K562 (cell line): ENCODE measurements at regions not wholly inside any gene's neighbourhood (a gene's known extent, or its start where the extent isn't known, plus 50 kb on each side); places are given as distances from the start of the nearest gene placed in this dataset.

ENCODE experiments used
- ATAC-seq: fragments of 200-7000 bp; cut with Tn5 transposase; 3 replicates; pipeline ENCODE4 v1.9.1; 2020; ENCODE audit warnings: moderate library complexity
- BruUV-seq: library from RNA; stranded (reverse); fragments of 400-500 nt; replicated peaks from 2 replicates; lab custom pipeline; 2021; lab: Mats Ljungman, UMichigan
- CTCF ChIA-PET: fragments of 300-600 bp; formaldehyde crosslinking; extraction: SDS; loops from one replicate; lab custom pipeline; 2021; ENCODE audit warnings: low intra/inter-chr PET ratio; lab: Yijun Ruan, JAX
- POLR2A ChIA-PET: fragments of 300-600, 350-650 bp; sonication (Branson Sonifier 250); formaldehyde crosslinking; extraction: SDS; loops from one replicate; lab custom pipeline; 2021; ENCODE audit warnings: antibody characterized with exemption, inconsistent platforms; lab: Yijun Ruan, JAX
- DNase-seq, 4 experiments: peaks; one replicate each; pipeline versions ENCODE4 v3.0.0 to v3.0.0-alpha.2; 2011 to 2018; ENCODE audit warnings: low spot score in 3 of 4, mixed read lengths in 3 of 4; ENCODE audit errors: extremely low read depth in 1 of 4
- FAIRE-seq: peaks from 2 replicates; lab custom pipeline; 2011; peaks lifted over from hg19 to GRCh38; lab: Jason Lieb, UNC
- H2AFZ ChIP-seq: 2 replicates; pipeline ENCODE4 v1.6.0; 2011; ENCODE audit warnings: low read depth, low read length, control low read depth, inconsistent platforms
- H3K27ac ChIP-seq: fragments of 200-600 bp; 3 replicates; pipeline ENCODE4 v1.8.0; 2011; ENCODE audit warnings: low read depth, mild to moderate bottlenecking, control low read depth, inconsistent platforms, low read length, moderate library complexity, mixed read lengths; ENCODE audit errors: extremely low read depth
- H3K27me3 ChIP-seq, 2 experiments: fragments of 300-600 bp in 1 of 2; 2 replicates in 1 of 2; 3 replicates in 1 of 2; pipeline versions ENCODE4 v1.6.0 to v1.8.0; 2011; ENCODE audit warnings: inconsistent platforms in 2 of 2, low read length in 2 of 2, mild to moderate bottlenecking in 1 of 2, mixed read lengths in 1 of 2, moderate library complexity in 1 of 2; ENCODE audit not compliant: control insufficient read depth in 2 of 2, insufficient read depth in 2 of 2
- H3K36me3 ChIP-seq: fragments of 300-600 bp; 3 replicates; pipeline ENCODE4 v1.8.0; 2011; ENCODE audit warnings: mild to moderate bottlenecking, low read length, inconsistent platforms; ENCODE audit not compliant: control insufficient read depth, insufficient read depth
- H3K4me1 ChIP-seq, 2 experiments: fragments of 200-600 bp in 1 of 2; replicated peaks in 1 of 2; 2 replicates in 1 of 2; 3 replicates in 1 of 2; pipeline versions ENCODE4 v1.5.1 to v1.8.0; 2011; ENCODE audit warnings: inconsistent platforms in 2 of 2, low read length in 2 of 2, mild to moderate bottlenecking in 1 of 2, mixed read lengths in 1 of 2, moderate library complexity in 1 of 2; ENCODE audit not compliant: control insufficient read depth in 2 of 2, insufficient read depth in 2 of 2
- H3K4me2 ChIP-seq: 2 replicates; pipeline ENCODE4 v1.6.1; 2011; ENCODE audit warnings: low read length, control low read depth, inconsistent platforms, mixed read lengths; ENCODE audit not compliant: insufficient read depth
- H3K4me3 ChIP-seq: fragments of 200-600 bp; sonication (generic), shearing (Covaris generic); 2 replicates; pipeline ENCODE4 v1.5.1; 2016; ENCODE audit warnings: control low read depth, inconsistent platforms
- H3K79me2 ChIP-seq: fragments of 200-600 bp; 3 replicates; pipeline ENCODE4 v1.8.0; 2011; ENCODE audit warnings: low read length, inconsistent platforms; ENCODE audit not compliant: control insufficient read depth, insufficient read depth
- H3K9ac ChIP-seq, 2 experiments: 2 replicates each; pipeline versions ENCODE4 v1.6.0 to v1.6.1; 2011; ENCODE audit warnings: low read depth in 2 of 2, low read length in 2 of 2, control low read depth in 1 of 2, inconsistent platforms in 1 of 2, mild to moderate bottlenecking in 1 of 2, mixed read lengths in 1 of 2; ENCODE audit not compliant: insufficient read depth in 1 of 2
- H3K9me1 ChIP-seq: one replicate; pipeline ENCODE4 v1.6.0; 2011; ENCODE audit warnings: inconsistent platforms, mild to moderate bottlenecking, low read length, moderate library complexity; ENCODE audit not compliant: control insufficient read depth, insufficient read depth
- H3K9me3 ChIP-seq: replicated peaks from 2 replicates; pipeline ENCODE4 v1.5.1; 2011; ENCODE audit warnings: low read depth, low read length, inconsistent platforms; ENCODE audit not compliant: control insufficient read depth, insufficient read depth
- H4K20me1 ChIP-seq: replicated peaks from 2 replicates; pipeline ENCODE4 v1.6.1; 2011; ENCODE audit warnings: low read length, inconsistent platforms, mixed read lengths; ENCODE audit not compliant: control insufficient read depth, insufficient read depth
- ILF3 ChIP-seq: fragments of 450-650 bp; IDR thresholded peaks from 2 replicates; pipeline ENCODE4 v1.6.1; 2018; ENCODE audit warnings: antibody characterized with exemption, mild to moderate bottlenecking, moderate library complexity, borderline replicate concordance
- KLF6 ChIP-seq: fragments of 250-450 bp; sonication (Bioruptor Pico); IDR thresholded peaks from 2 replicates; pipeline ENCODE4 v1.4.0; 2020; ENCODE audit warnings: mild to moderate bottlenecking, moderate library complexity, borderline replicate concordance
- RCOR1 ChIP-seq, 2 experiments: IDR thresholded peaks; 2 replicates each; pipeline ENCODE4 v1.6.1; 2012; ENCODE audit warnings: low read depth in 2 of 2, low read length in 2 of 2, borderline replicate concordance in 1 of 2, improper control_type of control experiment in 1 of 2
- TCFL5 ChIP-seq: fragments of 250-450 bp; sonication (Bioruptor Pico); conservative IDR thresholded peaks from 2 replicates; pipeline ENCODE4 v1.6.1; 2021; ENCODE audit warnings: mild to moderate bottlenecking, moderate library complexity, matching md5 sums
- ZNF143 ChIP-seq: sonication (generic); formaldehyde crosslinking; IDR thresholded peaks from 2 replicates; pipeline ENCODE4 v1.9.0; 2022; ENCODE audit warnings: mild to moderate bottlenecking, missing genetic modification reagents
- in situ Hi-C: fragments of 300-500 bp; cut with MboI; formaldehyde crosslinking; loops from 4 replicates; pipeline ENCODE4 v1.15.0; 2018; ENCODE audit warnings: inconsistent platforms, mixed read lengths
- intact Hi-C: fragments of 100-400 bp; cut with micrococcal nuclease; formaldehyde crosslinking; loops from 2 replicates; pipeline ENCODE4 v1.14.2; 2022

GRCh38 chr12:72219937-72220336 lies 52.2 kb upstream of the TRHDE start:
- TF ChIP-seq RCOR1 (IDR thresholded peaks at IDR 0.05; ENCODE audit: borderline replicate concordance in 1 of 2, low read depth in 2 of 2, low read length in 2 of 2) (no peak), ZNF143 (CRISPR knock-in tag) (no peak), ILF3 (no peak), TCFL5 (CRISPR knock-in tag) (no peak), KLF6 (CRISPR knock-in tag) (no peak)
- ChIA-PET CTCF (no interaction called here), POLR2A (no interaction called here)
- Histone ChIP-seq H3K4me3 (no peak overlapping the region), H3K9me3 (no peaks in the 10 kb centered on the region), H3K4me1 (no peaks in the 10 kb centered on the region), H3K9me1 (no peaks in the 10 kb centered on the region), H3K27ac (no peak overlapping the region), H3K36me3 (no peaks in the 10 kb centered on the region), H3K9ac (no peak overlapping the region), H2AFZ (no peak overlapping the region), H3K27me3 (no peaks in the 10 kb centered on the region), H3K4me2 (no peak overlapping the region), H4K20me1 (no peaks in the 10 kb centered on the region), H3K79me2 (no peaks in the 10 kb centered on the region)
- ATAC-seq (no peak), DNase-seq (no peak), FAIRE-seq (no peak)
- in situ Hi-C loops: no loop called here
- no TSS peak for BruUV-seq
- intact Hi-C loops: no loop called here
